ENCODE measurements at regions not wholly inside any gene's neighbourhood (a gene's known extent, or its start where the extent isn't known, plus 50 kb on each side); places are given as distances from the start of the nearest gene placed in this dataset.
"Not testable (repeated sequence)": the region's sequence is repeated elsewhere in the genome, so short reads cannot be mapped to it uniquely, and the experiment has no call there.

- no peak for DNase-seq (ENCODE audit: low read depth in 2 of 2)
Observed at GRCh38 chrX:40853004-40853815, 117.9 kb upstream of the MED14 start.

- no peak for DNase-seq (ENCODE audit: low read depth in 2 of 2)
Observed at GRCh38 chrX:40853816-40854123, 118.4 kb upstream of the MED14 start.

- no peak for DNase-seq (ENCODE audit: low read depth in 2 of 2)
Observed at GRCh38 chrX:40854242-40854641, 118.9 kb upstream of the MED14 start.

- DNase-seq (ENCODE audit: low read depth in 2 of 2) = no peak
Observed at GRCh38 chrX:40855411-40855810, 120.1 kb upstream of the MED14 start.

- no peak for DNase-seq (ENCODE audit: low read depth in 2 of 2)
Observed at GRCh38 chrX:40855932-40856515, 120.7 kb upstream of the MED14 start.

- not testable (repeated sequence) for DNase-seq (ENCODE audit: low read depth in 2 of 2)
Observed at GRCh38 chrX:40861952-40862554, 126.7 kb upstream of the MED14 start.

GRCh38 chrX:40863260-40863659, 127.9 kb upstream of the MED14 start:
- DNase-seq (ENCODE audit: low read depth in 2 of 2) = not testable (repeated sequence)

- DNase-seq (ENCODE audit: low read depth in 2 of 2) = no peak
Observed at GRCh38 chrX:40863671-40864070, 128.3 kb upstream of the MED14 start.

- no peak for DNase-seq (ENCODE audit: low read depth in 2 of 2)
Observed at GRCh38 chrX:40864972-40865371, 129.6 kb upstream of the MED14 start.

- DNase-seq (ENCODE audit: low read depth in 2 of 2) = no peak
Observed at GRCh38 chrX:40866893-40867292, 131.6 kb upstream of the MED14 start.

- DNase-seq (ENCODE audit: low read depth in 2 of 2) = no peak
Observed at GRCh38 chrX:40867352-40867751, 132.0 kb upstream of the MED14 start.

GRCh38 chrX:40868868-40869267, 133.5 kb upstream of the MED14 start:
- DNase-seq (ENCODE audit: low read depth in 2 of 2) = no peak

- not testable (repeated sequence) for DNase-seq (ENCODE audit: low read depth in 2 of 2)
Observed at GRCh38 chrX:40870982-40871381, 135.6 kb upstream of the MED14 start.

- DNase-seq (ENCODE audit: low read depth in 2 of 2) = peak in 1 of 2 donors; percentile 4
Observed at GRCh38 chrX:40871385-40872082, 136.2 kb upstream of the MED14 start.

- no peak for DNase-seq (ENCODE audit: low read depth in 2 of 2)
Observed at GRCh38 chrX:40872351-40872750, 137.0 kb upstream of the MED14 start.

GRCh38 chrX:40875476-40875875, 140.1 kb upstream of the MED14 start:
- DNase-seq (ENCODE audit: low read depth in 2 of 2) = no peak

- DNase-seq (ENCODE audit: low read depth in 2 of 2) = no peak
Observed at GRCh38 chrX:40877887-40878286, 142.5 kb upstream of the MED14 start.

GRCh38 chrX:40878766-40879165, 143.4 kb upstream of the MED14 start:
- no peak for DNase-seq (ENCODE audit: low read depth in 2 of 2)

- DNase-seq (ENCODE audit: low read depth in 2 of 2) = not testable (repeated sequence)
Observed at GRCh38 chrX:40879172-40879571, 143.8 kb upstream of the MED14 start.

GRCh38 chrX:40880712-40881111, 145.4 kb upstream of the MED14 start:
- DNase-seq (ENCODE audit: low read depth in 2 of 2) = no peak

GRCh38 chrX:40883021-40883619, 147.8 kb upstream of the MED14 start:
- DNase-seq (ENCODE audit: low read depth in 2 of 2) = no peak

- DNase-seq (ENCODE audit: low read depth in 2 of 2) = no peak
Observed at GRCh38 chrX:40885989-40886388, 150.6 kb upstream of the MED14 start.

All from stimulated activated CD8-positive, alpha-beta memory T cell treated with anti-CD3 and anti-CD28 coated beads, Interleukin-15, amount 100 ng/mL, for 48 hours (primary cell).